ENCODE measurements at regions not wholly inside any gene's neighbourhood (a gene's known extent, or its start where the extent isn't known, plus 50 kb on each side); places are given as distances from the start of the nearest gene placed in this dataset.

DNA sequence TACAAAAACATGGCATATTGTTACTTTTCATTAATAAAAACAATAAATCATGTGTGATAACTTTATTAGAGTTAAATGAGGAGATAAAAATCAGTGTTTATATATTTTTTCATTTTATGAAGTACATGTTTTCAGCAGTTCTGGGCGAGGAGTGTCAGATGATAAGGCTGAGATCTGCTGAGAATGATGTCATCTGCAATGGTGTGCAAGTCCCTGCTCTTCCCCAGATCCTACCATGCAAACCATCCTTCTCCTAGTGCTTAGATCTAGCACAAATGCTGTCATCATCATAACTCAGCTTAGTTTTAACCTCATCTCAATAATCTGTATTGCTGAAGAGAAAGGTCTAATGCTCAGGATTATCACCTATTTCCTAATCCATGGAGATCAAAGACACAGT, 214.4 kb upstream of the DAB1 start:
- DNase-seq (ENCODE audit: low spot score): no peak

DNA sequence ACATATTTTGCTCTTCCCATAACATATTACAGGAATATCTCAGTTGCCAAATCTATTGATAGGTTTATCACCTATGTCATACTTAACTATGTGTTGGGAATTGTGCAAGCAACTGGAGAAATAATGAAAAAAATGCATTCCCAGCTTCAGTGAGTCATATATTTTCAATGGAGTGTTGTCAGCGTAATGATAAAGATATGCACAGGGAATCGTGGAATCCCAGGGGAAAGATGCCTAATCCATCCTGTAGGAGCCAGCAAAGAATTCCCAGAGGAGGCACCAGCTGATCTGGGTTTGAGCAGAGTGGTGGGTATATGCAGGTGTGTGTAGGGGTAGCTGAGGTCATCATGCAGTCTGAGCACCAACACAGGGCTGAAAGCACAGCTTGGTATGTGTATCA, 213.3 kb upstream of the DAB1 start:
- DNase-seq (ENCODE audit: low spot score): no peak

DNA sequence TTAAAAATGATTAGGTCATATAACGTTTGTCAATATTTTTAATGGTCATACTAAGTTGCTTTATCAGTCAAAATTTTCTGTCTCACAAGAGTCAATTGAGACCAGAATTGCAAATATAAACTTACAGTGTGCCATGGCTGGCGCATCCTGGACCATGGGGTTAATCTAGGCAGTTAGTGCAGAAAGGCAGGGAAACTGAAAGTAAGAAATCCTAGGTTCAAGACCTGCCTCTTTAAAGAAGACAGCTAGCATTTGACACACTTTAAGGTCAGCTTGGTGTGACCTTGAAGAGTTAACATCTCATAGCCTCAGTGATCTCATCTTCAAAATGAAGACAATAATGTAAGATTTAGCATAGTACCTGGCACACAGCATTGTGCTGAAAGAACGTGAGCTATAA, 210.0 kb upstream of the DAB1 start:
- DNase-seq (ENCODE audit: low spot score): no peak

DNA sequence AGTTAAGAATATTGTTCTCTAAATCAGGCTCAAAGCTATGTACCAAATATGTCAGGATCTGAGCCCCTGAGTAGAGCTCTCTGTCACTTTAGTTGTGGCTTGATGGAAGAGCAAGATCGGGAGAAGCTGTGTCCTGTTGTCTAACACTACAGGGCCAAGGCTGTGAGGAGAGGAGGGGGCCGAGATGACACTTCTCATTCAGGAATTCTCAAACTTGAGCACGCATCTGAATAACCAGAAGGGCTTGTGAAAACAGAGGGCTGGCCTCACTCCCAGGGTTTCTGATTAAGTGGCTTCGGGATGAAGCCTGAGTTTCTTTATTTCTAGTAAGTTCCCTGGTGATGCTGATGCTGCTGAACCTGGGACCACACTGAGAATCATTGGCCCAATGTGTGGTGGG, 209.2 kb upstream of the DAB1 start:
- no peak for DNase-seq (ENCODE audit: low spot score)

DNA sequence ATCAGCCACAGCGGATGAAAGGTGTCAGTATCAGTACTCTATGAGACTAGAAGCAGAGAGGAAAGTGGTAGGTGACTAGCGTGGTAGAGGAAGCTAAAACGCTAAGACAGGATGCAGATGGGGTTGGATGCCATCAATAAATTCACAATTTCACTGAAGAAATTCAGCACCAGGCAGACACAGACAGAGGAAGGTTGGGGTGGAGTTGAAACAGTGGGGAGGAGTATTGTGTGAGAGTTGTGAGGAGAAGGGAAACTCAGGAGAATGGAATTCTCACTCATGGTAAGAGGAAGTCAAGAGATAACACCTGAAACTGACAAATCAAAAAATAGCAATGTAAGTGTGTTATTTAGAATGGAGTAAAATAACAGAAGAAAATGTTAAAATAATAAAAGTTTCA, 208.5 kb upstream of the DAB1 start:
- no peak for DNase-seq (ENCODE audit: low spot score)

DNA sequence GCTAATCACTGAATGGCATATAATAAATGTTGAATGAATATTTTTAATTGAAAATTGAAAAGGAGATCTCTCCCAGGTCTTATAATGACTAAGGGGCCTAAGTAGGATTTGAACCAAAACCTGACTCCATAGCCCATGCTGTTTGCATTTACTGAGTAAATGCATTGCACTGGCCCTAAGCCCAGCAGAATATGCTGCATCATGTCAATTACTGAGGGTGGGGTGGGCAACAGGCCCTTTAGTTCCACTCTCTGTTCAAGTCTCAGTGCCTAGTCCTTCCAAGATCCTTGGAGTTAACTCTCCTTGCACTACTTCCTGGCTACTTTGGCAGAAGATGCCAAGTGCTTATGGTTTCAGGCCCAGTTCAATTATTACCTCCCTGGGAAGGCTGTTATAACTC, 203.8 kb upstream of the DAB1 start:
- no peak for DNase-seq (ENCODE audit: low spot score)

DNA sequence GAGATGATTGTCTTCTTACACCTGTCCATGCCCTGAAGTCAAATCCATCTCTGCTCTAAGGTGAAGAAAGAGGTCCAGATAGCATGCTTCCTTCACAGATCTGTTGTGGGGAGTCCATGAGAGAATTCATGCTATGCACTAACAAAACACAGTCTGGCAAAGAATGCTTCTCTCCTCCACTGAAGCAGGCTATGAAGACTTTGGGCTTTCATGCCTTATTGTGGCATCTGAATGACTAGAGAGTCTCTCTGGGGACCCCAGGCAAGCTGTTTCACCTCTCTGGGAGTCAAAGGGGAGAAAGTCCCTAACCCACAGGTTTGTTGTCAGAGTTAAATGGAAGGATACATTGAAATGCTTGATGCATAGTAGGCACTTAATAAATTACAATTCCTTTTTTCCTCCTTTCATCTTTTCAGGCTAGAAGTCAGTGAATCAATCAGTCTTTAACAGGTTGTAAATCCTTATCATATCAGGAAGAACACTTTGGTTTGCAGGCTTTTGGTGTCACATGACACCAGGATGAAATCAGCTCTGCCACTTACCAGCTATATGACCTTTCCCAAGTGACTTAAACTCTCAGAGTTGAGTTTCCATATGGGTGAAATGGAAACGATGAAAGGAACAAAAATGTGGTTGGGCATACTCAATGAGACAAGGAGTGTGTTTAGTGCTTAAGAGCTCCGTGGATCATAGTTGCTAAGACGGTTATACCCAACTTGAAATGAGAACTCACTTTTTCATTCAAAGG, 200.1 kb upstream of the DAB1 start:
- DNase-seq (ENCODE audit: low spot score): no peak

DNA sequence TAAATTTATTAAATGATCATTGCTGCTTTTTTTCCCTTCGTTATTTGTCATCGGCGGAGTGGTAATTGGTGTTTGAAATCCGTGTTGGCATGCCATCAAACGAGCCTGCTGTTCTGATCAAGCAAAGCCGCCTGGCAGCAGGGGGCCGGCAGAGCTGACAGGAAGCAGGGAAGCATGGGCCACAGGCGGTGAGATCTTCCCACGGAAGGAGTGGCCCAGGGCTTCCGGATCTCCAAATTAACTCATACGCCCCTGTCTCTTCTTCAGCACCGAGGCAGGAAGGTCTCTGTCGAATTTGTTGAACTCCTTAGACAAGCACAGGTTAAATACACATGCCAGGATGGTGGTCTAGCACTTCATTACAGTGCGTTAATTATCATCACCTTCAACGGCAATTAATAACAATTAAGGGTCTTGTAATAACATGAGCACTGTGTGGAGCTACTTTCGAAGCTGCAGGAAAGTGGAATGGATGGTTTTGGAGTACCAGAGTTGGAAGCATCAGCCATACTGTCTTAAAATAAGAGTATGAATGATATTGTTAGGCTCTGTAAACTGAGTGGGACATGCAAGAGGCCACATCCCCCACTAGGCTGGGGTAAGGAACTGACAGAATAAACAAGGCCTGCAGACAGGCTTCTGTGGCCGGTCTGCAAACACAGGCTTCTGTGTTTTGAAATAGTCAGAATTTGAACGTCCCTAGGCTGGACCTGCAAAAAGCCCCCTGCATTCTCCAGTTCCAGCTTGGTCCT, 199.4 kb upstream of the DAB1 start:
- DNase-seq (ENCODE audit: low spot score): peak; percentile 14

DNA sequence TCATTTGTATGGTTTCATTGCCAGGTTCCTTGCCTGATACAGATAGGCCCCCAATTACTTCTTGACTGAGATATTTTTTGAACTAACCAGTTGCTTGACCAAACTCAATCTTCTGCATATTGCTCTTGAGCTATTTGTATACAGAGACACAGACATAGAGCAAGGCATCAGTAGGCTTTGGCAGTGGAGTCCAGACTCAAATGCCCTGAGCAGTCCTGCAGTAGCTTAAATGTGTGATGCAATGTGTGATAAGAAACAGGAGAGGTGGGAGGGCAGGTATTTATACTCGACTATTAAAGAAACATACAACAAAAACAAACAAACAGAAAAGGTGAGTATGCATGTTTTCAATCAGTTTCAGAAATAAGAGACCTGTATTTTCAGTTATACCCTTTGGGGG, 197.9 kb upstream of the DAB1 start:
- no peak for DNase-seq (ENCODE audit: low spot score)

DNA sequence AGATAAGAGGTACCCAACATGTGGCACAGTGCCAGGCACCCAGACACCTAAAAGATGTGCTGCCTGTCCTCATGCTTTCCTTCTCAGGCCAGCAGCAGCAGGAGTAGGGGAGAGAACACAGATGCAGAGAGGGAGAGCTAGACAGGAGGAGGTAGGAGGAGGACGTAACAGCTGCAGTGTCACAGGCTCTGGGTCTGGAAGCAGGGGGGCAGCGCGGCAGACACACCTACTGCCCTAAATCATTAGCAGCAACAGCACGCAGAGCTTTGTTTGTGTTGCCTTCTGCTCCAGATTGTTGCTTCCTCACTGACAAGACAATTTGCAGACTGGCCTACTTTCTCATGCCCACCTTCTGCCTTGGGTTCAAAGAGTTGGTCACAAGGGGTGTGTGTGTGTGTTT, 196.7 kb upstream of the DAB1 start:
- DNase-seq (ENCODE audit: low spot score): no peak

DNA sequence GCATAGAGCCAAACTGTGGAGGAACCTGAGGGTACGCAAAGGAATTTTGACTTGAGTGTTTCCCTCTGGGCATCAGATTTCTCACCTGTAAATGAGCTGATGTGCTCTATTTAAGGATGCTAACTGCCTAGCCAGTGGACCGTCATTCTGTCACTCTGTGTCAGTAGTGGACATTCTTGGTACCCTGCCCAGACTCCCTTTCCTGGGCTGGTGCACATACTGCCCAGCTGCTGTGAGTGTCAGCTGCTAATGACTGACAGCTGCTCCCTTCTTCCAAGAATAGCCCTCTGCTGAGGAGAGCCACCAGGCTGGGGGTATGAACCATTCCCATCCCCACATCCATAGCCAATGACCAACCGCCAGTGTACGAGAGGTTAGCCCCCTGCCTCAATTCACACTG, 193.1 kb upstream of the DAB1 start:
- no peak for DNase-seq (ENCODE audit: low spot score)

DNA sequence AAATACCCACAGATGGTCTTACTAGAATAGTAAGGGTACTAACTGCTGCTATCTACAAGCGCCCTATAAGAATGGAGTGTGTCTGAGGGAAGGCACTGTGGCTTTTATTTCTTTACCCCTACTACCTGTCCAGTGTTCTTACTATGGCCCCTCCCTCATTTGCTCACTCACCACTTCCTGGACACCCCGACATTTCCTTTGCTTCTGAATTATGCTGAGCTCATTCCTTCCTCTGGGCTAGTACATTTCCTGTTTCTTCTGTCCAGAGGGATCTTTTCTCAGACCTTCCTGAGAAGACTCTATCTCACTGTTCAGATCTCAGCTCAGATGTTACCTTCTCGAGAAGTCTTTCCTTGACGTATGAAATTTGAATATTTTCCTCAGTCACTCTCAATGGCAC, 192.1 kb upstream of the DAB1 start:
- DNase-seq (ENCODE audit: low spot score): no peak

DNA sequence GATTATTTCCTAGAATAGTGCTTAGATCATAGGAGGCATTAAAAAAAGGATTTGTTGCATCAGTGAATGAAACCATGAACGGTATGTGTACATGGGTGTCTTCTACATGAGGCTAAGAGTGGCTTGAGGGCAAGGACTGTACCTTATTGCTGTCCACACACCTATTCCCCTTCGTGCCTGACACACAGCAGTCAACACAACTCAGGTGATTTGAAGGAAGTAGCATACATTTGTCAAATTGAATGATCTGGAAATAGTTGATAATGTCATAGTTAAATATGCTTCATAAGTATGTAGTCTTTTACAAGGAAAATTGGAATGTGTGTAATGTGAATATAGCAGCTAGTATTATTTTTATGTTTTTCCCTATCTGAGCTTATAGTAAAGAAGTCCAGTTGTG, 189.0 kb upstream of the DAB1 start:
- no peak for DNase-seq (ENCODE audit: low spot score)

DNA sequence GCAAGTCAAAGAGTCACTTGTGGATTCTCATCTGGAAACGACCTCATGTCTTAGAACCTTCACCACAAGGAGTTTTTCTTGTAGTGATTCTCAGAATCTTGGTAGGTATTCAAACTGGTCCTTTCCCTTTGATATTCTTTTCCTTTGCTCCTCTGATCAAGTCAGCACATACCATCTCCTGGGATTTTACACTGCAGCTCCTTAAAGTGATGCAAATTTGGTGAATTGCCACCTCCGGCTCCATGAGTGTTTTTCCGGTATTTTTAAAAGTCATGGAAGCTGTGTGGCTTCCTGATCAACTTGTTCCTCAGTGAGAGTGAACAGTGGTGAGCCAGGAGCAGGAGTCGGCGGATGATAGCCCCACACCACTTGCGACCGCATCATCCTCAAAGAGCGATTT, 182.1 kb upstream of the DAB1 start:
- DNase-seq (ENCODE audit: low spot score): no peak

DNA sequence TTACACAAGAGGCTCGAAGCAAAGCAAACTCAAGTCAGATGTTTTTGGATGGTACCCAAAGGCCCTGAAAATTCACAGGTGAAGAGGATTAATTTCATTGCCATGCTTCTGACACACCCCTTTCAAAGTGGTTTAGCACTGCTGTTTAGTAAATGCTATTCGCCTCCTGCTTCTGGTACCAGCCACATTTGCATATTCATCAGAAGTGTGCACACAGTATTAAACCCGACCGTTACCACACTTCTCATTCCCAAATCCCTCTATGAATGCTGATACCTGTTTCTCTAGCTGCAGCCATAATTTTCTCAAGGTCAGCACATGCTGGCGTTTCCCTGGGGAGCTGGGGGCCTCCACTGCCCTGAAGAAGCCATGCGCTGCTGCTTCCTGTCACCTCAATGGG, 179.8 kb upstream of the DAB1 start:
- no peak for DNase-seq (ENCODE audit: low spot score)

DNA sequence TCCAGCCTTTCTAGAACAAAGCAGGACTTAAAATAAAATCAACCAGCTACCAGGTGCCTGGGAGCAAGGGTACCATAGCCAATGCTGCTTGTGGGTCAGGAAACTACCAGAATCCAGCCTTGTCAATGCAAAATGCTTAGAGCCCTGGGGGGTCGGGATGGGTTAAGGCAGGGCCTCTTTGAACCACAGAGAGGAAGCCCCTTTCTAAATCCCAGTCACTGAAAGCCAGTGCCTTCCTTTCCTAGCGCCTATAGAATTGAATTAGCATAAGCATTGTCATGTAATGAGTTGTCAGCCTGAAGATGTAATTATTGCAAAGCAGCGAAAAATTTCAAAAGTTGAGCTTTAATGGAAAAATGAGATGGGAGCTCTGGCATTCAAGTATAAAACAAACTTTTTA, 176.6 kb upstream of the DAB1 start:
- DNase-seq (ENCODE audit: low spot score): no peak

DNA sequence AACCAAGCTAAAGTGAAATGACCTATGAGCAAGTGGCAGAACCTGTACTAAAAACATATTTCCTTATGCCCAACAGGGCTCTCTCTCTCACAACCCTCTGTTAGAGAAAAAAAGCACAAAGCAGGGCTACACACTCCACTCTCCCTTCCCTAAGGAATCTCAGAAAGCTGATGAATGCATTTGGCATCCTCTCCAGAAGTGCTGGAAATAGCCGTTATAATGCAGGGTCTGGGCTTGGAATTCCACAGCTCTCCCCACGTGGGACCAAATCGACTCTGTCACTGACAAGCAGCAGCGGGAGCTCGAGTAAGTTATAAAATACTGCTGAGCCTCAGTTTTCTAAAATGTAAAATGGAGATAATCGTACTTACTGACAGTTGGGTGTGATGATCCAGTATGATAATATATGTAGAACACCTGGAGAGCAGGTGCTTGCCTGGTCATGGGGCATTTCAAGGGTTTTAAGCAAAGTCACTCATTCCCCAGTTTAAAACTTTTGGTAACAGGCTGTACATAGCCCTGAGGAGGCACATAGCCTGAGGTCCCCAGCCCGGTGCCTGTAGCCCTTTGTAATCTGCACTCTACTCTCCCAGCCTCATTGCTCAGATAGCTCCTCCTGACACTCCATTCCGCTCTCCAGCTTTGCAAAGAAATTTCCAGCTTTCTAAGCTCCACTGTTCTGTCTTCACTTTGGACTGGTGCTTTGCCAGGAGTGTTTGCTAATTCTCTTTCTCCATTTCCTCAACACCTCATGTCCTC, 175.6 kb upstream of the DAB1 start:
- DNase-seq (ENCODE audit: low spot score): peak; percentile 17

DNA sequence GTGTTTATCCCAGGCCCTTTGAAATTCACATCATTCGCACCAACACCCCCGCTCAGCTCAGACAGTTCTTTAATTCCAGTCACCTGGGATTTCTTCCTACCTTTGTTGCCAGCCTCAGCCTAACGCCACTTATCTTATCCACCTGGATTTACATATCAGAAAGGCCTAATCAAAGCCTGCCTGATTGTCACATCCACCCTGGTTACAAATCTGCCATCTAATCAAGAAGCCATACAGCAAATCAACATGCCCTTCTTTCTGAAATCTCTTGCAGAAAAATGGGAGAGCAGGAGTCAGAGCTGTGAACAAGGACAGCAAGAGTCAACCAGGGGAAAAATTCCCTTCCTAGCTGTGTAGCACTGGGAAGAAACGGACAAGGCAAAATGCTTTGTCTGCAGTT, 173.2 kb upstream of the DAB1 start:
- no peak for DNase-seq (ENCODE audit: low spot score)

DNA sequence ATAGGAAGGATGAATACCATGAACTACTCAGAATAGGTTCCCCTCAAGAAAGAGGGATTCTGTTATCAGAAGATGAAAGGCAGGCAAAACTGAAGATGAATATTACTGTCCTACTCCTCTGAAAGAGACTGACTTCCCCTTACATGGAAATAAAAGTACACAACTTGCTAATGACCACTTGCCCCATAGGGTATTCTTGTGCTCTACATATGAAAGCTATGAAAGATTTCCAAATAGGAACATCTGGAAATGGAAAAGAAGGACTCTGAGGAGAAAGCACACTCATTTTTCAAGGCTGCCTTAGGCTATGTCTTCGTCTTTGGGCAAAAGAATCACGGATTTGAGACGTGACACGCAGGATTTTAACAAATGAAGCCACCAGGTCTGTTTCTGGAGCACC, 170.1 kb upstream of the DAB1 start:
- no peak for DNase-seq (ENCODE audit: low spot score)

DNA sequence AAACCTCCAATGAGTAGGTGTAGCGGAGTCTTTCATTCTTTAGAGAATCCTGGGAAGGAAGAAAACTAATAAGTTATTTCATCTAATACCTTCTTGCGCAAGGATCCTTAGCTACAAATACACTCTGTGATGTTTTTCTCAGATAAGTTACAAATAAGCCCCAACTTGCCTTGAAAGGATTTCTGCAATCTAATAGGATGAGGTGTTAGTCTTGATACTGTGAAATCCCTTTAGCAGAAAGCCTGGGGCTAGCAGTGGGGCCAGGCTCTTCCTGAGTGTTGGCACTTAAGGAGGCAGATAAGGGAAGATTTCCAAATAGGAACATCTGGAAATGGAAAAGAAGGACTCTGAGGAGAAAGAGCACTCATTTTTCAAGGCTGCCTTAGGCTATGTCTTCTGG, 168.0 kb upstream of the DAB1 start:
- no peak for DNase-seq (ENCODE audit: low spot score)

DNA sequence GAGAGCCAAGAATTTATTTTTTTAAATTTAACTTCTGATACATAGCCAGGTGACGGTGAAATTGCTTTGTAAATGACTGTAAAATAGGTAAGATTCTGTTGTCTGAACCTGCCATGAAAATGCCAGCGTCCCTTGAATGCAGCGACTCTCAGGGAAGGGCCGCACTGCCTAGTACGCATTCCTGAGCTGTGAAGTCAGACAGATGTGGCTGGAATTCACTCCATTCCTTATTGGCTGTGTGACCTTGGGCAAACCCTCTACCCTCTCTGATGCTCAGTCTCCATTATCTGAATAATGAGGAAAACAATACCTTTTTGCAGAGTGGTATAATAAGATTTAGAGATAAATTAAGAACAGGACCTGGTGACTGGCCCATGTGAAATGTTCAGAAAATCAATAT, 167.1 kb upstream of the DAB1 start:
- DNase-seq (ENCODE audit: low spot score): no peak

DNA sequence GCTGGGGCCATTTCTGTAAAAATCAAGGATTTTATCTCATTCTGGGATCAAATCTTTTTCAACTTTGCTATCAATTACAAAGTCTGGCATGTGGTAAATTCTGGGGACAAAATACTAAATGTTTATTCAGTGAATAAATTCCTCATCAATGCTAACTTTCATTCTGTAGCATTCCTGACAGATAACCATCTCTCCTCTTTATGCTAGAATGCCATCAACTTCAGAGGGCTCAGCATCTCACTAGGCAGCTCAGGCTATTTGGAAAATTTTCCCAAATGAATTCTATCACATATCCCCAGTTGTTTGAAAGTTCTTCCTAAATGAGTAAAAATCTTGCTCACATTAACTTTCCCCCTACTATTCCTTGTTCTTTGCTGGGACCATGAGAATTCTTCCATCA, 163.0 kb upstream of the DAB1 start:
- no peak for DNase-seq (ENCODE audit: low spot score)

DNA sequence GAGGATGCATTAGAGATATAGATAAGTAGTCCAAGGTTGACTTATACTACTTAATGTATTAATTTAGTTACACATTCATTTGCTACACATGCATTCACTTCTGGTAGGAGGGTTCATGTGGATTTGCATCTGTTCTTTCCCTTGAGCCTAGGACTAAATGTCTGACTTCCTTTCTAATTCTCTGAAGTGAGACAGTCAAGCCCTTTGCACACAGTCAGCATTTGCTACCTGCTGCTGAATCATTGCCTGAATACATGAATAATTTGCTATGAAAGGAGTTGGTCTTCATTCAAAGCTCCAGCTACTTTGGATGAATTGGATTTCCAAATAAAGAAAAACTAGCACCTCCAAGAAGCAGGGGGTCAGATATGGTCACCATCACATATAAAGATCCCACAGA, 154.8 kb upstream of the DAB1 start:
- DNase-seq (ENCODE audit: low spot score): no peak

Measured in mucosa of gallbladder (tissue), 1 donor.